ENCODE measurements at regions not wholly inside any gene's neighbourhood (a gene's known extent, or its start where the extent isn't known, plus 50 kb on each side); places are given as distances from the start of the nearest gene placed in this dataset.
"Not testable (repeated sequence)": the region's sequence is repeated elsewhere in the genome, so short reads cannot be mapped to it uniquely, and the experiment has no call there.

- not testable (repeated sequence) for TF ChIP-seq CTCF (IDR thresholded peaks at IDR 0.05; ENCODE audit: poor library complexity); EZH2 (IDR thresholded peaks at IDR 0.05; ENCODE audit: borderline replicate concordance); EZH2phosphoT487 (IDR thresholded peaks at IDR 0.05; ENCODE audit: low read depth, severe bottlenecking, unreplicated experiment)
These were observed 385.6 kb downstream of the SPATA31A6 start for GRCh38 chr9:42568942-42569556.

All from hepatocyte (in vitro differentiated cells).